ENCODE measurements at regions not wholly inside any gene's neighbourhood (a gene's known extent, or its start where the extent isn't known, plus 50 kb on each side); places are given as distances from the start of the nearest gene placed in this dataset.

GRCh38 chr2:18154812-18155211, 276.3 kb downstream of the KCNS3 start:
- Histone ChIP-seq H3K27ac (ENCODE audit: low read depth) (no peak overlapping the region), H3K4me3 (no peak overlapping the region), H3K36me3 (ENCODE audit: insufficient read depth) (no peaks in the 10 kb centered on the region), H2AFZ (no peak overlapping the region), H3F3A (replicated peaks; ENCODE audit: low read depth) (no peaks in the 10 kb centered on the region), H3K9me2 (ENCODE audit: insufficient read depth) (no peaks in the 10 kb centered on the region), H4K20me1 (replicated peaks; ENCODE audit: insufficient read depth) (no peaks in the 10 kb centered on the region), H3K4me2 (no peak overlapping the region), H3K4me1 (ENCODE audit: insufficient read depth) (no peaks in the 10 kb centered on the region), H3K79me2 (replicated peaks; ENCODE audit: insufficient read depth) (no peaks in the 10 kb centered on the region), H3K27me3 (ENCODE audit: insufficient read depth) (no peaks in the 10 kb centered on the region)
- ATAC-seq, result peak; percentile 58
- DNase-seq (ENCODE audit: low spot score), result peak; percentile 24
- Mint-ChIP-seq H3K4me3 (no peak overlapping the region), H3K9me3 (no peaks in the 10 kb centered on the region), H3K36me3 (ENCODE audit: low read depth) (no peaks in the 10 kb centered on the region), H3K27me3 (ENCODE audit: insufficient read depth, low read depth, poor library complexity) (no peaks in the 10 kb centered on the region), H3K27ac (no peak overlapping the region), H3K4me1 (no peaks in the 10 kb centered on the region)
- TF ChIP-seq CREB1 (CRISPR knock-in tag; IDR thresholded peaks at IDR 0.05; ENCODE audit: low read depth) (no peak), ZNF462 (CRISPR knock-in tag; IDR thresholded peaks at IDR 0.05) (no peak), CTCF (conservative IDR thresholded peaks at IDR 0.05; ENCODE audit: low read depth in 2 of 2) (peak in 1 of 2 experiments; percentile 15; a peak in 1 of 4 replicates)
- TF ChIP-seq, protein P1, sequence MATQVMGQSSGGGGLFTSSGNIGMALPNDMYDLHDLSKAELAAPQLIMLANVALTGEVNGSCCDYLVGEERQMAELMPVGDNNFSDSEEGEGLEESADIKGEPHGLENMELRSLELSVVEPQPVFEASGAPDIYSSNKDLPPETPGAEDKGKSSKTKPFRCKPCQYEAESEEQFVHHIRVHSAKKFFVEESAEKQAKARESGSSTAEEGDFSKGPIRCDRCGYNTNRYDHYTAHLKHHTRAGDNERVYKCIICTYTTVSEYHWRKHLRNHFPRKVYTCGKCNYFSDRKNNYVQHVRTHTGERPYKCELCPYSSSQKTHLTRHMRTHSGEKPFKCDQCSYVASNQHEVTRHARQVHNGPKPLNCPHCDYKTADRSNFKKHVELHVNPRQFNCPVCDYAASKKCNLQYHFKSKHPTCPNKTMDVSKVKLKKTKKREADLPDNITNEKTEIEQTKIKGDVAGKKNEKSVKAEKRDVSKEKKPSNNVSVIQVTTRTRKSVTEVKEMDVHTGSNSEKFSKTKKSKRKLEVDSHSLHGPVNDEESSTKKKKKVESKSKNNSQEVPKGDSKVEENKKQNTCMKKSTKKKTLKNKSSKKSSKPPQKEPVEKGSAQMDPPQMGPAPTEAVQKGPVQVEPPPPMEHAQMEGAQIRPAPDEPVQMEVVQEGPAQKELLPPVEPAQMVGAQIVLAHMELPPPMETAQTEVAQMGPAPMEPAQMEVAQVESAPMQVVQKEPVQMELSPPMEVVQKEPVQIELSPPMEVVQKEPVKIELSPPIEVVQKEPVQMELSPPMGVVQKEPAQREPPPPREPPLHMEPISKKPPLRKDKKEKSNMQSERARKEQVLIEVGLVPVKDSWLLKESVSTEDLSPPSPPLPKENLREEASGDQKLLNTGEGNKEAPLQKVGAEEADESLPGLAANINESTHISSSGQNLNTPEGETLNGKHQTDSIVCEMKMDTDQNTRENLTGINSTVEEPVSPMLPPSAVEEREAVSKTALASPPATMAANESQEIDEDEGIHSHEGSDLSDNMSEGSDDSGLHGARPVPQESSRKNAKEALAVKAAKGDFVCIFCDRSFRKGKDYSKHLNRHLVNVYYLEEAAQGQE (IDR thresholded peaks at IDR 0.05; ENCODE audit: unreplicated experiment), result no peak
